22Rv1 (cell line): ENCODE measurements at regions not wholly inside any gene's neighbourhood (a gene's known extent, or its start where the extent isn't known, plus 50 kb on each side); places are given as distances from the start of the nearest gene placed in this dataset.

ENCODE experiments used
- CTCF ChIP-seq: fragments of 450-650 bp; IDR thresholded peaks from 2 replicates; pipeline ENCODE4 v1.5.1; 2017; ENCODE audit warnings: mild to moderate bottlenecking
- ZFX ChIP-seq: fragments of 450-650 bp; IDR thresholded peaks from 2 replicates; pipeline ENCODE4 v1.6.1; 2017; ENCODE audit warnings: antibody characterized with exemption, borderline replicate concordance

DNA sequence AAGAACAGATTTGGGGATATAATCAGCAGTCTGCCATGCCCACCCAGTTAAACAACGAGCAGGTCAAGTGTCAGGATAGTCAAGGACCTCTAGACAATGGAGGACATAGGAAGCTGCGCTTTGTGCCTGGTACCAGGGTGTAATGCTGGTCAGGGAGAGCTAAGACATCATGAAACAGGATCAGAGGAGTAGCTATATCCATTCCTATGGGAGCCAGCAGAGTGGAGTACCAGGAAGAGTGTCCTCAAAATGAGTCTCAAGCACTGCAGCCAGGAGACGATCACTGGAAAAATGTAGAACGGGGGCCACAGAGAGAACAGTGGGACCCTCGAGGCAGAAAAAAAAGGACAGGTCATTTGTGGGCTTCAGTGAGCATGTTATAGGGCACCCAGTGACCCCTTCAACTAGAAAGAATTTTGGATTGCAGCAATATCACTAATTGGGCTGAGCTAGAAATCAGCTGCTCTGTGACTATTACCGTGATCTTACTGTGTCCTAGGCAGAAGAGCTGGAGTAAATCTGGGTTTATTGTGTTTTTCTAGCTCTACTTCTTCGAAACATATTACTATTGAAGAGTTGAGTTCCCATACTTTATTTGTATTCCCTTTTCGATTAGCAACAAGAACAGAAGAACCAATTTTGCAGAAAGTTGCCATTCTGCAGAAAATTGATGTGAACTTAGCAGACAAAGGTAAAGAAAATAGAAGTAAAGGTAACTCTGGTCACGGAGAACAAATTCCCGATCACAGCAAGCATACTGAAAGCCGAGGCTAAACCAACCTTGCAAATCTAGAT is 319.6 kb downstream of the AHR start:
- TF ChIP-seq CTCF, result no peak
- TF ChIP-seq ZFX, result no peak
